ENCODE measurements at regions not wholly inside any gene's neighbourhood (a gene's known extent, or its start where the extent isn't known, plus 50 kb on each side); places are given as distances from the start of the nearest gene placed in this dataset.

DNA sequence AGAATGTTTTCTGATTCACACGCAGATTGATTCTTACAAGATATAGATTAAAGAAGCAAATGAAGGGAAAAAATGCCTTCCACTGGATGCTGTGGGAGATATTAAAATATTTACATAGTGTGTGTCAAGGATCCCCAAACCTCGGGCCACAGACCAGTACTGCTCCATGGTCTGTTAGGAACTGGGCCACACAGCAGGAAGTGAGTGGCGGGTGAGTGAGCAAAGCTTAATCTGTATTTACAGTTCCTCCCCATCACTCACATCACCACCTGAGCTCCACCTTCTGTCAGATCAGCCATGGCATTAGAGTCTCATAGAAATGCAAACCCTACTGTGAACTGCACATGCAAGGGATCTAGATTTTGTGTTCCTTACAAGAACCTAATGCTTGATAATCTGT, 552.6 kb upstream of the GOLIM4 start:
- Histone ChIP-seq H4K20me1 (ENCODE audit: insufficient read depth) (no peaks in the 10 kb centered on the region), H2AFZ (ENCODE audit: low read depth) (no peak overlapping the region), H3K9me2 (no peaks in the 10 kb centered on the region), H3K9me3 (no peaks in the 10 kb centered on the region), H3F3A (replicated peaks; ENCODE audit: insufficient read depth) (no peaks in the 10 kb centered on the region), H3K27me3 (ENCODE audit: insufficient read depth) (no peaks in the 10 kb centered on the region), H3K27ac (ENCODE audit: low read depth in 2 of 2, low read length in 1 of 2) (no peak overlapping the region), H3K9ac (no peak overlapping the region), H3K4me2 (no peak overlapping the region), H3K79me2 (ENCODE audit: insufficient read depth) (no peaks in the 10 kb centered on the region), H3K4me1 (ENCODE audit: control insufficient read depth in 1 of 2, insufficient read depth in 2 of 2, low read depth in 1 of 2, low read length in 1 of 2) (no peaks in the 10 kb centered on the region; a peak in 1 of 4 replicates), H3K4me3 (ENCODE audit: low read depth in 2 of 2, low read length in 1 of 2) (no peak overlapping the region), H3K36me3 (replicated peaks in 1 of 2; ENCODE audit: control insufficient read depth in 1 of 2, insufficient read depth in 2 of 2, low read length in 1 of 2) (no peaks in the 10 kb centered on the region)
- WGBS (ENCODE audit: low lambda C conversion rate): 51% methylated on average over 3 of the region's 3 CpGs
- ChIA-PET POLR2A (no interaction called here), CTCF (no interaction called here)
- no peak for TF ChIP-seq TEAD4 (IDR thresholded peaks at IDR 0.05; ENCODE audit: borderline replicate concordance, insufficient read depth)
- no peak for TF ChIP-seq GATA2 (CRISPR knock-in tag; IDR thresholded peaks at IDR 0.05)
- no peak for TF ChIP-seq FOXM1 (IDR thresholded peaks at IDR 0.05; ENCODE audit: low read depth)
- TF ChIP-seq JUND (IDR thresholded peaks at IDR 0.05): no peak
- TF ChIP-seq, protein P1, sequence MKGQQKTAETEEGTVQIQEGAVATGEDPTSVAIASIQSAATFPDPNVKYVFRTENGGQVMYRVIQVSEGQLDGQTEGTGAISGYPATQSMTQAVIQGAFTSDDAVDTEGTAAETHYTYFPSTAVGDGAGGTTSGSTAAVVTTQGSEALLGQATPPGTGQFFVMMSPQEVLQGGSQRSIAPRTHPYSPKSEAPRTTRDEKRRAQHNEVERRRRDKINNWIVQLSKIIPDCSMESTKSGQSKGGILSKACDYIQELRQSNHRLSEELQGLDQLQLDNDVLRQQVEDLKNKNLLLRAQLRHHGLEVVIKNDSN (IDR thresholded peaks at IDR 0.05; ENCODE audit: borderline replicate concordance, low read depth): no peak
- TF ChIP-seq MEF2A (IDR thresholded peaks at IDR 0.05; ENCODE audit: borderline replicate concordance, low read depth): no peak
- TF ChIP-seq REST (IDR thresholded peaks at IDR 0.05; ENCODE audit: low read depth, low read length): no peak
- DNase-seq: no peak

DNA sequence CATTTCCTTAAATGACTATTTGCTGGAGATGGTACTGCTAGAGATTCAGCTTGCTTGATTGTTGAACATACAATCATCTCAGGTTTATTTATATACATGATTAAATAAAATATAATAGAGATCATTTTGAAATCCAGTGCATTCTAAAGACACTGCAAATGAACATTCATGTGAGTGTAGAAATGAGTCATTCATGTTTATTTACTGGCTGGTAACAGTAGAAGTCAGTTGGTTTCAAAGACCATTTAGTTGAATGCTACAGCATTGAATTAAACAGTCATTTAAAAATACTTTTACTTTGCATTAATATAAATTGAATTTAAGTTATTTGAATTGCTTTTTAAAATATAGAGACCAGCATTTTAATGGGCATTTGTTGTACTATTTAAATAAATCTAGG, 551.9 kb upstream of the GOLIM4 start:
- TF ChIP-seq GATA2 (CRISPR knock-in tag; IDR thresholded peaks at IDR 0.05) (no peak), TCF12 (IDR thresholded peaks at IDR 0.05) (no peak), SMC3 (IDR thresholded peaks at IDR 0.05; ENCODE audit: low read depth, low read length) (no peak), NFIC (IDR thresholded peaks at IDR 0.05; ENCODE audit: borderline replicate concordance) (no peak)
- TF ChIP-seq, protein P2, sequence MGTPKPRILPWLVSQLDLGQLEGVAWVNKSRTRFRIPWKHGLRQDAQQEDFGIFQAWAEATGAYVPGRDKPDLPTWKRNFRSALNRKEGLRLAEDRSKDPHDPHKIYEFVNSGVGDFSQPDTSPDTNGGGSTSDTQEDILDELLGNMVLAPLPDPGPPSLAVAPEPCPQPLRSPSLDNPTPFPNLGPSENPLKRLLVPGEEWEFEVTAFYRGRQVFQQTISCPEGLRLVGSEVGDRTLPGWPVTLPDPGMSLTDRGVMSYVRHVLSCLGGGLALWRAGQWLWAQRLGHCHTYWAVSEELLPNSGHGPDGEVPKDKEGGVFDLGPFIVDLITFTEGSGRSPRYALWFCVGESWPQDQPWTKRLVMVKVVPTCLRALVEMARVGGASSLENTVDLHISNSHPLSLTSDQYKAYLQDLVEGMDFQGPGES (IDR thresholded peaks at IDR 0.05; ENCODE audit: low read depth, low read length): no peak
- ChIA-PET POLR2A (no interaction called here), CTCF (no interaction called here)
- H3K79me2 ChIP-seq (ENCODE audit: insufficient read depth): no peaks in the 10 kb centered on the region
- H3K9me2 ChIP-seq: no peaks in the 10 kb centered on the region
- no peaks in the 10 kb centered on the region for H3F3A ChIP-seq (replicated peaks; ENCODE audit: insufficient read depth)
- no peak overlapping the region for H3K4me3 ChIP-seq (ENCODE audit: low read depth in 2 of 2, low read length in 1 of 2)
- H3K4me1 ChIP-seq (ENCODE audit: control insufficient read depth in 1 of 2, insufficient read depth in 2 of 2, low read depth in 1 of 2, low read length in 1 of 2): no peaks in the 10 kb centered on the region; a peak in 1 of 4 replicates
- H2AFZ ChIP-seq (ENCODE audit: low read depth): no peak overlapping the region
- no peak for DNase-seq
- no peak overlapping the region for H3K27ac ChIP-seq (ENCODE audit: low read depth in 2 of 2, low read length in 1 of 2)
- no peaks in the 10 kb centered on the region for H4K20me1 ChIP-seq (ENCODE audit: insufficient read depth)
- H3K27me3 ChIP-seq (ENCODE audit: insufficient read depth): no peaks in the 10 kb centered on the region
- no peaks in the 10 kb centered on the region for H3K36me3 ChIP-seq (replicated peaks in 1 of 2; ENCODE audit: control insufficient read depth in 1 of 2, insufficient read depth in 2 of 2, low read length in 1 of 2)
- no peak overlapping the region for H3K9ac ChIP-seq
- H3K4me2 ChIP-seq: no peak overlapping the region
- no peaks in the 10 kb centered on the region for H3K9me3 ChIP-seq

Measured in SK-N-SH (cell line).